Mononuclear cell (primary cell): ENCODE measurements at regions not wholly inside any gene's neighbourhood (a gene's known extent, or its start where the extent isn't known, plus 50 kb on each side); places are given as distances from the start of the nearest gene placed in this dataset.

ENCODE experiments used
- H3K27me3 ChIP-seq: 2 replicates; pipeline ENCODE4 v1.6.0; 2011; ENCODE audit warnings: low read length, control low read depth; ENCODE audit not compliant: insufficient read depth
- H3K4me1 ChIP-seq: 2 replicates; pipeline ENCODE4 v1.5.1; 2011; ENCODE audit warnings: mild to moderate bottlenecking, low read length, control low read depth; ENCODE audit not compliant: insufficient read depth
- H3K4me3 ChIP-seq: 2 replicates; pipeline ENCODE4 v1.5.1; 2011; ENCODE audit warnings: mild to moderate bottlenecking, low read length, moderate library complexity
- H3K9me3 ChIP-seq: 2 replicates; pipeline ENCODE4 v1.5.1; 2011; ENCODE audit warnings: low read depth, mild to moderate bottlenecking, control low read depth, low read length

DNA sequence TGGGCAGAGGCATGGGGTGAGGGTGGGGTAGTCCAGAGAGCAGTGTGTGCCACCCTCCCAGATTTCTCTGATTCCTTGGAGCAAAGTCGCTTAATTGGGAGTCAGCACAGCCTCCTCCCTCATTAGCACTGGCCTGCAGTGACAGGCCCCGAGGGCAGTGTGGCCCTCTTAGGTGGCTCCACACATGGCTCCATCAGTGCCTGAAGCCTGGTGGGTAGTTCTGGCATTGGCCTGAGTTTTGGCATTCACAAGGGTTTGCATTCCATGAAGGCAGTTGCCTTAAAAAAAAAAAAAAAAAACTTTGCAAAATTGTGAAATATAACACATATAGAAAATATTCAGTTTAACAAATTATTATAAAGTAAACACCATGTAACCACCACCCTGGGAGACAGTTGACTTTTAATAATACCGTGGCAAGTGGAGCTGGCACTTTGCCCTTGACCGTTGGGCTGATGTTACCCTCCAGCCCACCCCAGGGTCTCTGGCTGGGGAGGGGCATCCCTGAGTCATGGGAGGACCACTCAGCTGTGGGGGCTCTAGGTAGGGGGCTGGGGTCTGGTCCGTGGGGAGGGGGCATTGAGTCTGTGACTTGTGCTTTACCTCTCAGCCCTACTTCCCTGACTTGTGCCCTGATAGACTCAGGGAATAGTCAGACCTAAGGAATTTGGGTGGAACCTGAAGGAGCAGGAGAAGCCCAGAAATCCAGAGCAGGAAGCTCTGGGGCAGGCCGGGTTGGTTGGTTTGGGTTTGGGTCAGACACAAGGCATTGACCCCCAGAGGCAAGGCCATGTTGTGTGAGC lies 51.3 kb upstream of the PITX1 start:
- H3K27me3 ChIP-seq, result peaks cover 10% of the 10 kb centered on the region
- no peak overlapping the region for H3K4me3 ChIP-seq
- H3K4me1 ChIP-seq, result no peaks in the 10 kb centered on the region

More for the DNA sequence above, 51.3 kb upstream of the PITX1 start:
- no peaks in the 10 kb centered on the region for H3K9me3 ChIP-seq
